GM12872 (cell line): ENCODE measurements at regions not wholly inside any gene's neighbourhood (a gene's known extent, or its start where the extent isn't known, plus 50 kb on each side); places are given as distances from the start of the nearest gene placed in this dataset.
A peak's percentile ranks its signal among the peaks of the same experiment; 100 is the strongest.

ENCODE experiments used
- CTCF ChIP-seq: IDR thresholded peaks from 3 replicates; pipeline ENCODE4 v1.5.1; 2011; ENCODE audit warnings: low read depth, mild to moderate bottlenecking, low read length, moderate library complexity; ENCODE audit not compliant: insufficient read depth

- no peak for TF ChIP-seq CTCF
Observed at GRCh38 chr2:588074-588645, 89.0 kb downstream of the TMEM18 start.

GRCh38 chr2:587087-587960 is 89.9 kb downstream of the TMEM18 start:
- TF ChIP-seq CTCF = no peak

- TF ChIP-seq CTCF = no peak
Observed at GRCh38 chr2:586641-587076, 90.5 kb downstream of the TMEM18 start.

- no peak for TF ChIP-seq CTCF
Observed at GRCh38 chr2:584863-585823, 92.1 kb downstream of the TMEM18 start.

GRCh38 chr2:583666-584065 is 93.5 kb downstream of the TMEM18 start:
- TF ChIP-seq CTCF = 0 out of 3 replicates have a peak, but pooled peaks have one; percentile 9

- TF ChIP-seq CTCF = no peak
Observed at GRCh38 chr2:582792-583528, 94.2 kb downstream of the TMEM18 start.
